Stimulated activated CD8-positive, alpha-beta memory T cell treated with anti-CD3 and anti-CD28 coated beads, Interleukin-7, amount 100 ng/mL, for 1 hour (primary cell): ENCODE measurements at regions not wholly inside any gene's neighbourhood (a gene's known extent, or its start where the extent isn't known, plus 50 kb on each side); places are given as distances from the start of the nearest gene placed in this dataset.
"Not testable (repeated sequence)": the region's sequence is repeated elsewhere in the genome, so short reads cannot be mapped to it uniquely, and the experiment has no call there.

Experiments used
- DNase-seq, 2 donors: peaks; one replicate each; pipeline ENCODE4 v3.0.0-alpha.2; 2020; ENCODE audit warnings: low read depth in 2 of 2

DNA sequence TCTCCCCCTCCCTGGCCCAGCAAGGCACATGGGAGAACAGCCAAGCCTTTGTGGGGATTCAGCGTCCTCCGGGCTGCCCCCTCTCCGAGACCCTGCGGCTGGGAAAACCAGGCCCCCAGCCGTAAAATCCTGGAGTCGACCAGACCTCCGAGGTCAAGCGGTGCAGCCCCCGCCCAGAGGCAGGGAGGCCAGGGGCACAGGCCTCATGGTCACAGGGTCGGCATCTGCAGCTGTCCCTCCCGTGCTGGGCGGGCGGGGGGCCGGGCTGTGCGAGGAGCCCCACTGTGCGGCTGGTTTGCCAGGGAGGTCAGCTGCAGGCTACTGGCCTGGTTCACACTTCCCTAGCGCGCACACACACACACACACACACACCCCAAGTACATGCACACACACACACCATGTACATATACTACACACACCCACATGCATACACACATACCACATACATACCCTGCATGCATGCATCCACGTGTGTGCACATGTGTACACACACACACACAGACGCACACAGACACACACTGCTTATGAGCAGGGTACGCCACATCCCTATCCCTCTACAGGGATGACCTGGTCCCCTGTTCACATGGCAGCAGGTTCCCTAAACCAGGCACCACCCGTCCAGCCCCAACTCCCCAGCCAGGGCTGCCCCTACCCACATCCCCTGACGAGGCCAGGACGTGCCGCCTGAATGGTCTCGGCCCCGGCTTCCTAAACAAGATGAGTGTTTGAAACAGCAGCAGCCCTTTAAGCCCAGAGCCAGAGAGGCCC, 108.9 kb upstream of the CIBAR2 start:
- DNase-seq, result no peak

- no peak for DNase-seq
Measured at GRCh38 chr16:85221771-85222154, 109.5 kb upstream of the CIBAR2 start.

DNA sequence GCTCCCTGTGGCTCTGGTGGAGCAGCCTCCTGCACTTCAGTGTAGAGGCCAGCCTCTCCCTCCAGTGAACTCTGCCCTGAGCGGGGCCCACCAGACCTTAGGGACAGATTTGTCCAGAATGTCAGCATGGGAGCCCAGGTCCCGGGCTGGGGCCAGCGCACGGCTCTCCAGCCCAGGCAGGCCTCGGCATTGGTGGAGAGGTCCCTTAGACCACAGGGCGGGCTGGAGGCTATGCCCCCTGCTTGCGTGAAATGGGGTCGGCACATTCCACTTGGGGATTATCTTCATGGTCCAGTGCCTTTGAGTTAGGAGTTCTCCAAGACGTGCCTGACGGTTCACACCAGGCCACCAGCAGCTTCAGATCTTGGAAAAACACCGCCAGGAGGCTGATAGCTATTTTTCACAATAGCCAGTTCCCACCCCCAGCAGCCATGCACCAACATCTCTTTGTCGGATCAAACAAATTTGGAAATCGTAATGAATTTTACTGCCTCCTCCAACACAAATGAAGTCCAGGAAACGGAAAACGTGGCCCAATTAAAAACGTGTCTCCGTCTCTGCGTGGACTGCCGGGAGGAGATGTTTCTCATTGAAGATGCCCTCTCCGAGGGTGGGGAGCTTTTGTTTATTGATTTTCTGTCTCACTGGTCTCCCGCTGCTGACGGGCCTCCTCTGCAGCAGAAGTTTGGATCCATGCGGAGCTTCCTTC, 110.0 kb upstream of the CIBAR2 start:
- DNase-seq, result no peak

DNA sequence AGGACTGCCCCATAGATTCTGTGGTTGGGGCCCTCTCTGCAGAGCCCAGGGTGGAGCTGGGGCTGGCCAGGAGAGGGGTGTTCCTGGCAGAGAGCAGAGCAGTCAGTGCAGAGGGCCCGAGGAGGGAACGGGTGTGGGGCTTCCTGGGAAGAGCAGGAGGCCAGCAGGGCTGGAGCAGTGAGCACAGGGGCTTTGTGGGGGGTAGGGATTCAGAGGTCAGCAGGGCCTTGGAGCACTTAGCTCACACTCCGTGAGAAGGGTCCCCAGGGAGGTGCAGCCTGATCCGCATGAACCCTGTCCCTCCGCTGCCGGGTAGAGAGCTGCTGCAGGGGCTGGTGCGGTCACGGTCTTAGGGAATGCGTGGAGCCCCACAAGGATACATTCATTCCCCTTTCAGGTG, 113.0 kb upstream of the CIBAR2 start:
- DNase-seq, result no peak

GRCh38 chr16:85225721-85226120, 113.4 kb upstream of the CIBAR2 start:
- no peak for DNase-seq

DNA sequence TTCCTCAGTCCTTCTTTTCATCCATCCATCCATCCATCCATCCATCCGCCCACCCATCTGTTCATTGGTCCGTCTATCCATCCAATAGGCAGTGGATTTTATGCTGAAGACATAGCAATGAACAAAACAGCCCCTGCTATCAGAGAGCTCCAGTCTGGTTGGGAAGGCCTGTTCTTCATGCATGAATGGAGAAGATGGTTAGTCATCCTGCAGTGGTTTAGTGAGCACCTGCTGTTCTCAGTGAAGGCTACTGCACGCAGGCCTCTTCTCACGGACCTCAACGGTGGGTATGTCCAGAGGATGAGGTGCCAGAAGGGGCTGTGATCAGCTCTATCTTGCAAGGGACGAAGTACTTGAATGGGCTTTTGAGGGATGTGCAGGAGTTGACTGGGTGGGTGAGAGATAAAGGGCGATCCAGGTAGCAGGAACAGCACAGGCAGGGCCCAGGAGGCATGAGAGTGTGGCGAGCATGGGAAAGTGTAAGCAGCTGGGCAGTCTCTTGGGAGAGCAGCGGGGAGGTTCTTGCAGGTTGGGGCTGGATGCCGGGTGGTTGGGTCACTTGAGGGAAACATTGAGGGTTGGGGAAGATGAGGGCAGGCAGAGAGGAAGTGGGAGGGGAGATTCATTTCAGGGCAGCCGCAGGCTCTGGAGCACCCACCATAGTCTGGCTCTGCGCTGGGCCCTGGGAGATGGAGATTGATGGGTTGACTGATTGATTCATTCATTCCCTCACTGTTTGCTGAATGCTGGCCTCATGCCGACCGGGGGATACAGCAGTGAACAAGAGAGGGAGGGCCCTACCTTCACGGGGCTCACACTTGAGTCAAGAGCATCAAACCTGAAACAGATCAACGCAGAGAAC, 115.0 kb upstream of the CIBAR2 start:
- no peak for DNase-seq

DNA sequence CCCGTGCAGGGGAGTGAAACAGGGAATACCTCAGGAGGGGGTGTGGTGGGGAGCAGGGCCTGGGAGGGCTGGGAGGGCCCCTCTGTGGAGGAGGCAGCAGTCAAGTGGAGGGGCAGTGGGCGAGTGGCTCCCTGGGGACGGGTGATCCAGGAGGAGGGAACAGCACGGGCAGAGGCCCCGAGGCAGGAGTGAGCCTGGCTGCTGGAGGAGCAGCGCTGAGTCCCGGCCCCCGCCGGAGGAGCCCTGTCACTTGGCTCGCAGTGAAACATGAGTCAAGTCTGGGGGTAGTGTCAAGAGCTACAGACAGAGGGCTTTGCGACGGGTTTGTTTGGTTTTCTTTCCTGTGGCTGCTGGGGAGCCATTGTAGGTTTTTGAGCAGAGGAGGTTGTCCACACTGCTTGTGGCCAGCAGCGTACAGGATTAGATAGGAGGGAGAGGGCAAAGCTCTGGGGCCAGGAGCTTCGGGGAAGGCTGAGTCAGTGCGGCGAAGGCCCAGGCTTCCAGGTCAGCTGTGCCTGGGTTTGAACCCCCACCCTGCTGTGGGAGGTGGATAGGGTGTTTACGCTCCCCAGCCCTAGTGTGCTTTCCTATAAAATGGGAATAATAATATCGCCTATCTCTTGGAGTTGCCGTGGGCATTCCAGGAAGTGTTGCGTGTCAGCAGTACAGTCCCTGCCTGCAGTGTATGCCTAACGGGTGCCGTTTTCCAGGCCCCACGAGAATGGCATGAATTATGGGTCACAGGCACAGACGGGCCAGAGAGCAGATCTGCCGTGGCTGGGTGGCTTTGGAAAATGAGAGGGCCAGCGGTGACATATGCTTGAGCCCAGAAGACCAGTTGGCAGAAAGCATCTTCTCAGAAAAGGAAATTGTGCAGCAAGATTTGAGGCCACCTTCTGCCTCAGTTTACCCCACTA, 115.9 kb upstream of the CIBAR2 start:
- DNase-seq, result no peak

DNA sequence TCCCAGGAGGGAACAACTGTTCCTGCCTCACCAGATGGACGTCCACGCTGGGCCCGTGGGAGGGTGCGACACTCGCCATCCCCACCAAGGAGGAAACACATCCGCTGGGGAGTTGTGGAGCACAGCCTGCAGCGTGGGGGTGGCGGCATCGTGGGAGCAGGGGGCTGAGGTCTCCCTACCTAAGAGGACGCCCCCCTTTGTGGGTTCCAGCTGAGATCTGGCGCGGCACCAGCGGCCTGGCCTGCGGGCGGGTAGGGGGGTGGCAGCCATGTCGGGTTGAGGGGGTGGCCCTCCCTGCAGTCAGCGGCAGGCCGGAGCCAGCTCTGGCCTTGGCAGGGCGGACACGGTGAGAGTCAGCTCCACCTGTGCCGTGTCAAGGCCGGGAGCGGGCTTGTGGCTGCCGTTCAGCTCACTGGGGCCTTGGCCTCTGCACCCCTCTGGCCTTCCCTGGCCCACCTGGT, 116.7 kb upstream of the CIBAR2 start:
- no peak for DNase-seq

DNA sequence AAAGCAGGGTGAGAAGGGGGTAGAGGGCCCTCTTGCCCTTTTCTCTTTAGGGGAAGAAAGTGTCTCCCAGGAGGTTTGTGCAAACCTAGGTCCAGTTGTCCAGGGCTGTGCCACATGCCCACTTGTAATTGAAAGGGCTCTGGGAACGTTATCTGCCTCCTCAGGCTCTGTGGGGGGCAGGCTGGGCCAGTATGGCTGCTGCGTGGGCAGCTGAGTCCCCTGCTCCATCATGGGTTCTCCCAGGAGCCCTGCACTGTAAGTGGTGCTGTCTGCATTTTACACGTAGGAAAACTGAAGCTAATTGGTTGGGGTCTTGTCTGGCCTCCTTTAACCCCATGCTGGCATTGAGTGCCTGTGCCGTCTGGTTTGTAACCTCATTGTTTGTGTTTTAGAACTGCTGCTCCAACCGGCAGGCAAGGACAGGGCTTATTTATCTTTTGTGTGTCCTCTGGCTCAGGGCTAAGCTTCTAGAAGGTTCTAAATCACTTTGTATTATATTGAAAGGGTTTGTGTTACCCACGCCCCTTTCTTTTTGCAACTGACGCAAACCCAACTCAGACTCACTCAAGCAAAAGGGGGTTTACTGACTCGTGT, 117.7 kb upstream of the CIBAR2 start:
- DNase-seq, result no peak

DNA sequence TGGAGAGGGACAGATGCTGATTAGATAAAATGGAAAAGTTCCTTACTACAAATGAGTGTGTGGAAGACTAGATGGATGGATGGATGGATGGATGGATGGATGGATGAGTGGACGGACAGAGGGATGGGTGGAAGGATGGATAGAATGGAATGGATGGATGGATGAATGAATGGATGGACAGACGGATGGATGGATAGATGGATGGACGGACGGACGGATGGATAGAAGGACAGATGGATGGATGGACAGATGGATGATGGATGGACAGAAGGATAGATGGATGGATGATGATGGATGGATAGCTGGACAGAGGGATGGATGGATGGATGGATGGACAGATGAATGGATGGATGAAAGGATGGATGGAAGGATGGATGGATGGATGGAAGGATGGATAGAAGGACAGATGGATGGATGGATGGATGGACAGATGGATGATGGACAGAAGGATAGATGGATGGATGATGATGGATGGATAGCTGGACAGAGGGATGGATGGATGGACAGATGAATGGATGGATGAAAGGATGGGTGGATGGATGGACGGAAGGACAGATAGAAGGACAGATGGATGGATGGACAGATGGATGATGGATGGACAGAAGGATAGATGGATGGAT, 118.6 kb upstream of the CIBAR2 start:
- not testable (repeated sequence) for DNase-seq

DNA sequence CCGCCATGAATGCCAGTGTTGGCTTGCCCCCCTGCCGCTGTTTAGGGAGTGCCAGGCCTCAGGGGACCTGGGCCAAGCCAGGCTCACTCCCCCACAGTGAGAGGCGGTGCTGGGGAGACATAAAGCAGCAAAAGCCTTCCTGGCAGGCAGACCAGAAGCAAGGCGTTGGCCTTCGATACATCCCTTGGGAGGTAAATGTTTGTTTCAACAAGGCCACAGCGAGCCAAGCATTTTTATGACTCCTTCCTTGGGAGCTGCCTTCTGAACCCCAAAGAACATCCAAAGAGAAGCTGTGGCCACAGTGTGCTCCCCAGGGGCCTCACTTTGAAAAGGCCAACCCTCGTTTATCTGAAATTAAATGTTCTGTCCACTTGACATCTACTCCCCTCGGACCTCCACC, 119.7 kb upstream of the CIBAR2 start:
- no peak for DNase-seq

GRCh38 chr16:85232369-85233142, 120.3 kb upstream of the CIBAR2 start:
- DNase-seq, result no peak

DNA sequence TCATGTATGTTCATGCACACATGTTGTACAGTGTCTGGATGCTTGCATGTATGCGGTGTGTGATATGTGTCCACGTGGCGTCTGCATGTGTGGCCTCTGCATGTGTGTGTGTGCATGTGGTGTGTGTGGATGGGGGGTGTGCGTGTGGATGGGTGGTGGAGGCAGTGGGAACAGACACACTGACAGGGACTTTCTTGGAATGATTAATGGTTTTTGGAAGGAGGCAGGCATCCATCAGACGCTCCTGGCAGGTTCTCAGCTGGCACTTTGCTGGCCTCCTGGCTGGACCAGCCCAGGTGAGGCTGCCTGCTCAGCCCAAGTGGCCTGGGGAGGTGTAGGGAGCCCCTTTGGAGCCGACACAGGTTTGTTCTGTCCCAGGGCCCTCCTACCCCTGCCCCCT, 121.2 kb upstream of the CIBAR2 start:
- no peak for DNase-seq

DNA sequence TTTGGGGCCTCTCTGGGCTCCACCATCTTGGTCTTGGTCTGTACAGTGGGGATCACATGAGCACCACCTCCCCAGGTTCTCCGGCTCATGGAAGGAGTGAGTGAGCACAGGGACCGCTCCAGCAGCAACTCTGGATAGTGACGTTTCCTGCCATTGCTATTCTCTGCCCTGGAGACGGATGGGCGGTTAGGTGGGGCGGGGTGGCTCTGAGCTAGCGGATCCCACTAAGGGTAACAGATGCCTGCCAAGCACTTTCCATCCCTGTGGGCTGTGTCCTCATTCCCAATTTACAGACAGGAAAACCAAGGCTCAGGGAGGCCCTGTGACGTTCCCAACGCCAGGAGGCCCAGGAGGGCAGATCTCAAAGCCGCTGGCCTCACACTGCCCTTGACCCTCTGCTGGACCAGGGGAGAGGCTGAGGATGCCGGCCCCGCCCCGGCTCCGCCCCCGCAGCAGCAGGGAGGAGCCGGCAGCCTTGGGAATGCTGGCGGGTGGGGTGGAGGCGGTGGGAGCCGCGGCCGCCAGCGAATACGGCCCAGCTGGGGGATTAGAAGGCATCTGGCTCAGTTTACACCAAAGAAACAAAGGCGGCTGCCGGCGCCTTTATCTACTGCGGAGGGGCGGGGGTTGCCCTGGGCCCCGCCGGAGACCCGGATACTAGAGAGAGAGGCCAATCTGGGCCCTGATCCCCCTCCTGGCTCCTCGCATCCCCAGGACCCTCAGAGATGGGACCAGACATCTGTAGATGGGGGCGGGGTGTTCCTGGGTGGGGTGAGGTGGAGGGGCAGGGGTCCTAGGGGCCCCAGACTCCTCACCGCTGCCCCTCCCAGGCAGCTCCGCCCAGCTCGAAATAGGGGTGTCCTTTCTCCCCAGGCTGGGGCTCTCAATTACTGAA, 122.3 kb upstream of the CIBAR2 start:
- DNase-seq, result no peak

GRCh38 chr16:85235991-85236817, 123.9 kb upstream of the CIBAR2 start:
- no peak for DNase-seq

DNA sequence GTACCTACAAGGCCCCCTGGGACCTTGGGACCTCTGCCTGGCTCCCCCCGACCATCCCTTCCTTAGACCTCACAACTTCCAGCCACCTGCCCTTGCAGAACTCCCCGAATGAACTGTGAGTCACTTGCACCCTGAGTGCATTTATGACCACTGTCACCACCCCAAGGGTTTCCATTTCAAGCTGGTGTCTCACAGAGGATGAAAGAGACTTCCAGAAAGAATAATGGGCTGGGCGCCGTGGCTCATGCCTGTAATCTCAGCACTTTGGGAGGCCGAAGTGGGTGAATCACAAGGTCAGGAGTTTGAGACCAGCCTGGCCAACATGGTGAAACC, 124.5 kb upstream of the CIBAR2 start:
- no peak for DNase-seq

- DNase-seq, result no peak
Measured at GRCh38 chr16:85237817-85238216, 125.5 kb upstream of the CIBAR2 start.

- DNase-seq, result no peak
Measured at GRCh38 chr16:85238233-85238647, 126.0 kb upstream of the CIBAR2 start.
